ENCODE measurements at regions not wholly inside any gene's neighbourhood (a gene's known extent, or its start where the extent isn't known, plus 50 kb on each side); places are given as distances from the start of the nearest gene placed in this dataset.

GRCh38 chr3:952906-953305, 139.9 kb upstream of the CNTN6 start:
- H3K4me3 Mint-ChIP-seq = no peak overlapping the region
- H3K9me3 Mint-ChIP-seq = peaks cover 50% of the 10 kb centered on the region
- no peak for TF ChIP-seq CTCF (IDR thresholded peaks at IDR 0.05)
- H3K27me3 Mint-ChIP-seq (ENCODE audit: insufficient read depth) = no peaks in the 10 kb centered on the region
- no peak overlapping the region for H3K27ac Mint-ChIP-seq
- no peaks in the 10 kb centered on the region for H3K4me1 Mint-ChIP-seq (ENCODE audit: low read depth)
- DNase-seq = no peak
- H3K36me3 Mint-ChIP-seq (ENCODE audit: low read depth) = no peaks in the 10 kb centered on the region

GRCh38 chr3:963255-963654, 129.6 kb upstream of the CNTN6 start:
- H3K36me3 Mint-ChIP-seq (ENCODE audit: low read depth) = peaks cover 6% of the 10 kb centered on the region; the same call in 1 of the 2 replicates
- peaks cover 71% of the 10 kb centered on the region for H3K9me3 Mint-ChIP-seq
- no peaks in the 10 kb centered on the region for H3K27me3 Mint-ChIP-seq (ENCODE audit: insufficient read depth)
- H3K4me3 Mint-ChIP-seq = no peak overlapping the region
- no peak overlapping the region for H3K27ac Mint-ChIP-seq
- no peak for DNase-seq
- H3K4me1 Mint-ChIP-seq (ENCODE audit: low read depth) = no peaks in the 10 kb centered on the region
- no peak for TF ChIP-seq CTCF (IDR thresholded peaks at IDR 0.05)

GRCh38 chr3:963755-964154, 129.1 kb upstream of the CNTN6 start:
- no peaks in the 10 kb centered on the region for H3K27me3 Mint-ChIP-seq (ENCODE audit: insufficient read depth)
- H3K36me3 Mint-ChIP-seq (ENCODE audit: low read depth) = peaks cover 6% of the 10 kb centered on the region; the same call in 1 of the 2 replicates
- TF ChIP-seq CTCF (IDR thresholded peaks at IDR 0.05) = no peak
- H3K27ac Mint-ChIP-seq = no peak overlapping the region
- H3K9me3 Mint-ChIP-seq = peaks cover 67% of the 10 kb centered on the region
- no peak for DNase-seq
- no peak overlapping the region for H3K4me3 Mint-ChIP-seq
- H3K4me1 Mint-ChIP-seq (ENCODE audit: low read depth) = no peaks in the 10 kb centered on the region

- TF ChIP-seq CTCF (IDR thresholded peaks at IDR 0.05) = no peak
- Mint-ChIP-seq H3K27ac (no peak overlapping the region), H3K4me3 (no peak overlapping the region), H3K27me3 (ENCODE audit: insufficient read depth) (no peaks in the 10 kb centered on the region), H3K4me1 (ENCODE audit: low read depth) (no peaks in the 10 kb centered on the region), H3K36me3 (ENCODE audit: low read depth) (peaks cover 6% of the 10 kb centered on the region; the same call in 1 of the 2 replicates), H3K9me3 (peaks cover 65% of the 10 kb centered on the region)
- DNase-seq = no peak
Measured at GRCh38 chr3:965826-966225, 127.0 kb upstream of the CNTN6 start.

GRCh38 chr3:966341-966740, 126.5 kb upstream of the CNTN6 start:
- no peak overlapping the region for H3K4me3 Mint-ChIP-seq
- H3K27me3 Mint-ChIP-seq (ENCODE audit: insufficient read depth) = no peaks in the 10 kb centered on the region
- H3K4me1 Mint-ChIP-seq (ENCODE audit: low read depth) = no peaks in the 10 kb centered on the region
- TF ChIP-seq CTCF (IDR thresholded peaks at IDR 0.05) = no peak
- H3K27ac Mint-ChIP-seq = no peak overlapping the region
- DNase-seq = no peak
- H3K36me3 Mint-ChIP-seq (ENCODE audit: low read depth) = peaks cover 5% of the 10 kb centered on the region; the same call in 1 of the 2 replicates
- peaks cover 68% of the 10 kb centered on the region for H3K9me3 Mint-ChIP-seq

- no peak for TF ChIP-seq CTCF (IDR thresholded peaks at IDR 0.05)
- no peak overlapping the region for H3K27ac Mint-ChIP-seq
- H3K9me3 Mint-ChIP-seq = peaks cover 64% of the 10 kb centered on the region
- H3K4me1 Mint-ChIP-seq (ENCODE audit: low read depth) = no peaks in the 10 kb centered on the region
- no peaks in the 10 kb centered on the region for H3K27me3 Mint-ChIP-seq (ENCODE audit: insufficient read depth)
- 0 out of 2 replicates have a peak, but pooled peaks cover 4% of the 10 kb centered on the region for H3K36me3 Mint-ChIP-seq (ENCODE audit: low read depth)
- DNase-seq = no peak
- H3K4me3 Mint-ChIP-seq = no peak overlapping the region
Measured at GRCh38 chr3:973340-973739, 119.5 kb upstream of the CNTN6 start.

Measured in HFFc6 (cell line).